ENCODE measurements at regions not wholly inside any gene's neighbourhood (a gene's known extent, or its start where the extent isn't known, plus 50 kb on each side); places are given as distances from the start of the nearest gene placed in this dataset.

- H3K36me3 Mint-ChIP-seq (ENCODE audit: low read depth, unreplicated experiment) = no peaks in the 10 kb centered on the region
- no peak for DNase-seq (ENCODE audit: low spot score)
- H3K4me3 Mint-ChIP-seq (ENCODE audit: unreplicated experiment) = no peak overlapping the region
- H3K27ac Mint-ChIP-seq (ENCODE audit: unreplicated experiment) = no peak overlapping the region
- peaks cover under 1% of the 10 kb centered on the region for H3K27me3 Mint-ChIP-seq (ENCODE audit: unreplicated experiment)
- peaks cover 22% of the 10 kb centered on the region for H3K4me1 Mint-ChIP-seq (ENCODE audit: unreplicated experiment)
- no peaks in the 10 kb centered on the region for H3K9me3 Mint-ChIP-seq (ENCODE audit: unreplicated experiment)
- no peak for TF ChIP-seq CTCF (IDR thresholded peaks at IDR 0.05; ENCODE audit: unreplicated experiment)
Observed at GRCh38 chr2:16334886-16335603, 330.6 kb downstream of the CYRIA start.

GRCh38 chr2:16334366-16334765 lies 331.3 kb downstream of the CYRIA start:
- DNase-seq (ENCODE audit: low spot score) = no peak
- TF ChIP-seq CTCF (IDR thresholded peaks at IDR 0.05; ENCODE audit: unreplicated experiment) = no peak
- Mint-ChIP-seq H3K27me3 (ENCODE audit: unreplicated experiment) (peaks cover 2% of the 10 kb centered on the region), H3K9me3 (ENCODE audit: unreplicated experiment) (no peaks in the 10 kb centered on the region), H3K4me1 (ENCODE audit: unreplicated experiment) (peaks cover 27% of the 10 kb centered on the region), H3K36me3 (ENCODE audit: low read depth, unreplicated experiment) (no peaks in the 10 kb centered on the region), H3K27ac (ENCODE audit: unreplicated experiment) (no peak overlapping the region), H3K4me3 (ENCODE audit: unreplicated experiment) (no peak overlapping the region)

GRCh38 chr2:16333681-16334080 lies 332.0 kb downstream of the CYRIA start:
- Mint-ChIP-seq H3K9me3 (ENCODE audit: unreplicated experiment) (no peaks in the 10 kb centered on the region), H3K4me1 (ENCODE audit: unreplicated experiment) (peaks cover 27% of the 10 kb centered on the region), H3K27me3 (ENCODE audit: unreplicated experiment) (peaks cover 2% of the 10 kb centered on the region), H3K36me3 (ENCODE audit: low read depth, unreplicated experiment) (no peaks in the 10 kb centered on the region), H3K4me3 (ENCODE audit: unreplicated experiment) (no peak overlapping the region), H3K27ac (ENCODE audit: unreplicated experiment) (no peak overlapping the region)
- TF ChIP-seq CTCF (IDR thresholded peaks at IDR 0.05; ENCODE audit: unreplicated experiment) = no peak
- no peak for DNase-seq (ENCODE audit: low spot score)

- Mint-ChIP-seq H3K27me3 (ENCODE audit: unreplicated experiment) (peaks cover 2% of the 10 kb centered on the region), H3K4me1 (ENCODE audit: unreplicated experiment) (peaks cover 30% of the 10 kb centered on the region), H3K36me3 (ENCODE audit: low read depth, unreplicated experiment) (no peaks in the 10 kb centered on the region), H3K27ac (ENCODE audit: unreplicated experiment) (no peak overlapping the region), H3K9me3 (ENCODE audit: unreplicated experiment) (no peaks in the 10 kb centered on the region), H3K4me3 (ENCODE audit: unreplicated experiment) (no peak overlapping the region)
- DNase-seq (ENCODE audit: low spot score) = no peak
- TF ChIP-seq CTCF (IDR thresholded peaks at IDR 0.05; ENCODE audit: unreplicated experiment) = no peak
Observed at GRCh38 chr2:16332681-16333557, 332.7 kb downstream of the CYRIA start.

- H3K27me3 Mint-ChIP-seq (ENCODE audit: unreplicated experiment) = peaks cover 2% of the 10 kb centered on the region
- DNase-seq (ENCODE audit: low spot score) = no peak
- no peaks in the 10 kb centered on the region for H3K36me3 Mint-ChIP-seq (ENCODE audit: low read depth, unreplicated experiment)
- no peaks in the 10 kb centered on the region for H3K9me3 Mint-ChIP-seq (ENCODE audit: unreplicated experiment)
- H3K4me1 Mint-ChIP-seq (ENCODE audit: unreplicated experiment) = peaks cover 34% of the 10 kb centered on the region
- no peak for TF ChIP-seq CTCF (IDR thresholded peaks at IDR 0.05; ENCODE audit: unreplicated experiment)
- no peak overlapping the region for H3K4me3 Mint-ChIP-seq (ENCODE audit: unreplicated experiment)
- no peak overlapping the region for H3K27ac Mint-ChIP-seq (ENCODE audit: unreplicated experiment)
Observed at GRCh38 chr2:16331772-16332171, 333.9 kb downstream of the CYRIA start.

Data from endothelial cell (in vitro differentiated cells).